ENCODE measurements at regions not wholly inside any gene's neighbourhood (a gene's known extent, or its start where the extent isn't known, plus 50 kb on each side); places are given as distances from the start of the nearest gene placed in this dataset.

- no peak for TF ChIP-seq CTCF (IDR thresholded peaks at IDR 0.05)
- TF ChIP-seq EP300 (IDR thresholded peaks at IDR 0.05): no peak
- no peak for TF ChIP-seq POLR2A (IDR thresholded peaks at IDR 0.05)
- TF ChIP-seq POLR2AphosphoS5 (IDR thresholded peaks at IDR 0.05): no peak
These were observed 312.8 kb upstream of the ZNF507 start for GRCh38 chr19:32032561-32032960.

Measured in gastroesophageal sphincter (tissue), 3 donors.